ENCODE measurements at regions not wholly inside any gene's neighbourhood (a gene's known extent, or its start where the extent isn't known, plus 50 kb on each side); places are given as distances from the start of the nearest gene placed in this dataset.

DNA sequence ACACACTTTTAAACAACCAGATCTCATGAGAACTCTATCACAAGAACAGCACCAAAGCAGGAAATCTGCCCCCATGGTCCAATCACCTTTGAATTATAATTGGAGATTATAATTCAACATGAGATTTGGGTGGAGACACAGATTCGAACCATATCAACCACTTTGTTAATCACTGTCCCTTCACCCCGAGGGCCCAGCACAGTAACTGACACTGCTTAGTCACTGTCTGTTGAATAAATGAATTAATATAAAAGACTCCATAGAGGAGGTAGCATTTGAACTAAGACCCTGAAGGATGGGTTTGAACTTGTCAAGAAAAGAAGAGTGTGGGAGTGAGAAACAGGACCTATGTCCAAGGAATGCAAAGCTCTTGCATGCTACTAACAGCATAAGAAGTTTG lies 276.4 kb downstream of the SHOX2 start:
- Histone ChIP-seq H3K27me3 (ENCODE audit: control insufficient read depth, insufficient read depth, low read length) (no peaks in the 10 kb centered on the region), H3K9me3 (ENCODE audit: control insufficient read depth, insufficient read depth, low read length) (no peaks in the 10 kb centered on the region), H3K27ac (ENCODE audit: low read depth, low read length) (no peak overlapping the region), H3K4me3 (ENCODE audit: low read depth, low read length) (no peak overlapping the region)
- no peak for DNase-seq (ENCODE audit: low read depth, low spot score)
- POLR2A ChIA-PET: no interaction called here
- TF ChIP-seq, protein P1, sequence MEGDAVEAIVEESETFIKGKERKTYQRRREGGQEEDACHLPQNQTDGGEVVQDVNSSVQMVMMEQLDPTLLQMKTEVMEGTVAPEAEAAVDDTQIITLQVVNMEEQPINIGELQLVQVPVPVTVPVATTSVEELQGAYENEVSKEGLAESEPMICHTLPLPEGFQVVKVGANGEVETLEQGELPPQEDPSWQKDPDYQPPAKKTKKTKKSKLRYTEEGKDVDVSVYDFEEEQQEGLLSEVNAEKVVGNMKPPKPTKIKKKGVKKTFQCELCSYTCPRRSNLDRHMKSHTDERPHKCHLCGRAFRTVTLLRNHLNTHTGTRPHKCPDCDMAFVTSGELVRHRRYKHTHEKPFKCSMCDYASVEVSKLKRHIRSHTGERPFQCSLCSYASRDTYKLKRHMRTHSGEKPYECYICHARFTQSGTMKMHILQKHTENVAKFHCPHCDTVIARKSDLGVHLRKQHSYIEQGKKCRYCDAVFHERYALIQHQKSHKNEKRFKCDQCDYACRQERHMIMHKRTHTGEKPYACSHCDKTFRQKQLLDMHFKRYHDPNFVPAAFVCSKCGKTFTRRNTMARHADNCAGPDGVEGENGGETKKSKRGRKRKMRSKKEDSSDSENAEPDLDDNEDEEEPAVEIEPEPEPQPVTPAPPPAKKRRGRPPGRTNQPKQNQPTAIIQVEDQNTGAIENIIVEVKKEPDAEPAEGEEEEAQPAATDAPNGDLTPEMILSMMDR (IDR thresholded peaks at IDR 0.05; ENCODE audit: low read depth, low read length): no peak
- CTCF ChIA-PET: no interaction called here

DNA sequence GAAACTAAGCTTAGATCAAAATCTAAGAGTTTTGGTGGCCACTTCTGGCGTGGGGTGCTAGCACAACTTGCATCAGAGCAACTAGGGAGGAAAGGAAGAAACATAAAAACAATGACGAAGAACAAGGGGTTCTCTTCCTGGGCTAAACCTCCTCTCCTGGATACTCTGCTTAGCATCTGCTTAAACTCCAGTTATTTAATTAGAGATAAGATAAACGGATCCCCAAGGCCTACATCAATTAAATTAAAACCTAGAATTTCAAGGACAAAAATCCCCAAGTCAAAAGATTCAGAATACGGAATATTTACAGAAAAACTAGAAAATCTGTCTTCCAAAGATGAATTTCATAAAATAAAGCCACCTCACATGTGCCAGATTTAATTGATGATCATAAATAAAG lies 281.9 kb downstream of the SHOX2 start:
- Histone ChIP-seq H3K9me3 (ENCODE audit: control insufficient read depth, insufficient read depth, low read length) (no peaks in the 10 kb centered on the region), H3K4me3 (ENCODE audit: low read depth, low read length) (no peak overlapping the region), H3K27ac (ENCODE audit: low read depth, low read length) (no peak overlapping the region), H3K27me3 (ENCODE audit: control insufficient read depth, insufficient read depth, low read length) (no peaks in the 10 kb centered on the region)
- ChIA-PET POLR2A (no interaction called here), CTCF (no interaction called here)
- TF ChIP-seq, protein P1 (IDR thresholded peaks at IDR 0.05; ENCODE audit: low read depth, low read length): no peak
- DNase-seq (ENCODE audit: low read depth, low spot score): no peak

DNA sequence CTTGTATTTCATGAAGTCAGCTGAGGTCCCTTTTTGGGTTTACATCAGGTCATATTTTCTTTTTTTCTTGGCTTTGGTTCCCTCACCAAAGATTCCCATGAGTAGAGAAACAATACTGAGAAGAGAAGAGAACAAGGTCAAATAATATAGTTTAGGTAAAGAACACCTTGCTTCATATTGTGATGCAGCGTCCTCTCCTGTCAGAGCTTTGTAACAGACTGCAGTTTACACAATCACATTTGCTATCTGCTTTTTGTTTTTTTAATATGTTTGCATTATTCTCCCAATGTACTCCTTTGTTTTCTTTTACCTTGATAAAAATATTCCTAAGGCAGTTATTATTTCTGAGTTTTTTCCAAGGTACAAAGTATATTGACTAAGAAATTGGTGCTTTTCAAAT lies 283.2 kb downstream of the SHOX2 start:
- POLR2A ChIA-PET: no interaction called here
- Histone ChIP-seq H3K27me3 (ENCODE audit: control insufficient read depth, insufficient read depth, low read length) (no peaks in the 10 kb centered on the region), H3K9me3 (ENCODE audit: control insufficient read depth, insufficient read depth, low read length) (no peaks in the 10 kb centered on the region), H3K4me3 (ENCODE audit: low read depth, low read length) (no peak overlapping the region), H3K27ac (ENCODE audit: low read depth, low read length) (no peak overlapping the region)
- DNase-seq (ENCODE audit: low read depth, low spot score): no peak
- CTCF ChIA-PET: no interaction called here
- TF ChIP-seq, protein P1 (IDR thresholded peaks at IDR 0.05; ENCODE audit: low read depth, low read length): no peak

DNA sequence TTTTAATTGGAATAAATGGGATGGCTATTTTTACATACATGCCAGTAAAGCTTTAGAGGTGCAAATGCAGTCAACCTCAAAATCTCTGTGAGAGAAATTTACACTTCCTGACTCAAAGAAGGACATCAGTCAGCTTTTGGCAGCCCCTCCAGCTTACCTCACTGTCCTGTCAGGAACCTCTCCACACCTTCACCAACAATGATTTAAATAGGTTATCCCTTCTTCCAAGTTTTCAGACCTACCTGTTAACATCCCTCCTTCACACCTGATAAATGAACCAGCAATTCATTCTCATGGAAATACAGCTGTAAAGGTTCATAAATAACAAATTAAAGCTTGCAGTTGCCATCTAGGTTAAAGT lies 286.1 kb downstream of the SHOX2 start:
- ChIA-PET CTCF (interaction anchor here (0.7 to 1.0 kb wide), 2 partner anchors 100 to 202 kb away, joined by 3 read pairs; no protein-coding TSS in a partner anchor), POLR2A (no interaction called here)
- Histone ChIP-seq H3K27ac (ENCODE audit: low read depth, low read length) (no peak overlapping the region), H3K9me3 (ENCODE audit: control insufficient read depth, insufficient read depth, low read length) (no peaks in the 10 kb centered on the region), H3K27me3 (ENCODE audit: control insufficient read depth, insufficient read depth, low read length) (no peaks in the 10 kb centered on the region), H3K4me3 (ENCODE audit: low read depth, low read length) (no peak overlapping the region)
- no peak for DNase-seq (ENCODE audit: low read depth, low spot score)
- TF ChIP-seq, protein P1 (IDR thresholded peaks at IDR 0.05; ENCODE audit: low read depth, low read length): no peak

DNA sequence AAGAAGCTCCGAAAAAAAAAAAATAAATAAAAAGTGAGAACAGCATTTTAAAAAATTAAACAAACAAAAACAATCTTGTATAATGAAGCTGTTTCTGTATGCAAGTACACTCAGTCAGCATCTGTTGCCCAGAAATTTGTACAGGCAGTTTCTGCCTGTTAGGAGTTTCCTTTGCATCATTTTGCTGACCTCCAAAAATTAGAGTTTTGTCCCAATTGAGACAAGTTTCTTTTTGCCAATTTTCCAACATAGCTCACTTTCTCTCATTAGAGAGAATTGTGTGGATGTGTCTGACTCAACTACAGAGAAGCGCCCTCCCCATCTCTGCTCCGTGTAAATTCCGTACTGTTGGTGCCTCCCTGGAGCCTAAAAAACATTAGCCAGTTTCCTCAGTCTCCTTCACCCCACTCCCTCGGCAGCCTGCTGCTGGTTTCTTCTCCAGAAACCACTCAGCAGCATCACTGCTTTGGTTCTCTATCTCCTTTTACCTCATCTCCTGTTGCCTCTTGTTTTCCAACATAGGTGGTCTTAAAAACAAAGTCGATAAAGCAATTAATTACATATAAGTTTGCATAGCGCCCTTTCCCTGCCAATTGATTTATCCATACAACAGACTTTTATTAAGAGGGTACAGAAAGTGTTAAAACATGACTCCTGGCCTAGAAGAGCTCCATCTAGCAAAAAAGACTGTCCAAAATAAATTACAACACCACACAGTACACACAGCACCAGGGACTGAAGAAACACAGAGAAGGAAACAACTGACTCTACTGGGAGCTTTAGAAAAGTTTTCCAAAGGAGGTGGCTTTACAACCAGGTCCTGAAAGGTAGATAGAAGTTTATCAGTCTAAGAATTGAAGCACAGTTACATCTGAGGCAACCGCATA lies 286.7 kb downstream of the SHOX2 start:
- Histone ChIP-seq H3K27ac (ENCODE audit: low read depth, low read length) (no peak overlapping the region), H3K9me3 (ENCODE audit: control insufficient read depth, insufficient read depth, low read length) (no peaks in the 10 kb centered on the region), H3K27me3 (ENCODE audit: control insufficient read depth, insufficient read depth, low read length) (no peaks in the 10 kb centered on the region), H3K4me3 (ENCODE audit: low read depth, low read length) (no peak overlapping the region)
- TF ChIP-seq, protein P1 (IDR thresholded peaks at IDR 0.05; ENCODE audit: low read depth, low read length): no peak
- CTCF ChIA-PET: interaction anchor here (0.7 to 1.0 kb wide), 2 partner anchors 14 to 202 kb away, joined by 3 to 4 read pairs; no protein-coding TSS in a partner anchor
- no peak for DNase-seq (ENCODE audit: low read depth, low spot score)
- POLR2A ChIA-PET: no interaction called here

All from AG04450 (cell line).